WTC11 (cell line): ENCODE measurements at regions not wholly inside any gene's neighbourhood (a gene's known extent, or its start where the extent isn't known, plus 50 kb on each side); places are given as distances from the start of the nearest gene placed in this dataset.

Source experiments
- FOXK1 ChIP-seq: sonication (generic); formaldehyde crosslinking; IDR thresholded peaks from 2 replicates; pipeline ENCODE4 v1.8.0; 2022; ENCODE audit warnings: mild to moderate bottlenecking, moderate library complexity, missing genetic modification reagents
- ZNF121 ChIP-seq: sonication (generic); formaldehyde crosslinking; IDR thresholded peaks from 2 replicates; pipeline ENCODE4 v1.8.0; 2023; ENCODE audit warnings: missing genetic modification reagents
- TF ChIP-seq, protein P1 (sequence below): fragments of 200-600 bp; IDR thresholded peaks from 2 replicates; pipeline ENCODE4 v1.8.0; 2022; ENCODE audit warnings: antibody characterized with exemption
- TF ChIP-seq, protein P2 (sequence below): sonication (generic); formaldehyde crosslinking; IDR thresholded peaks from 2 replicates; pipeline ENCODE4 v1.8.1; 2023; ENCODE audit warnings: mild to moderate bottlenecking, missing genetic modification reagents, moderate library complexity

DNA sequence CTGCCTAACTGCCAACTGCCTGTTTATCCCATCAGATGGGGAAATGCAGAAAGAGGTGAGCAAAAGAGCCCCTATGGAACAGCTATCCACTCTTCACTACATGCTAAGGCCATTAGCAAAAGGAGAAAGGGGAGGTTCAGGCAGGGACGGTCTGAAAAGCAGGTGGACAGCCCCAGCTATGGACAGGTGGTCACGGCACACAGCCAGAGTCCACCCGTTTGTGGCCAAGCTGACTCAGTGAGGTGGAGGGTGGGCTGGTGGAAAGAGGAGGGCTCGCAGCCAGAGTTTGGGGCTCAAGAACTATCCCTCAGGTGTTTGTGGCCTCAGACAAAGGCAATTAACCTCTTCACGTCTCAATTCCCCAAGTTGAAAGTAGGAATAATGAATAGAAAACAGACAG is 148.9 kb upstream of the UBE2E1 start:
- TF ChIP-seq, protein P1, sequence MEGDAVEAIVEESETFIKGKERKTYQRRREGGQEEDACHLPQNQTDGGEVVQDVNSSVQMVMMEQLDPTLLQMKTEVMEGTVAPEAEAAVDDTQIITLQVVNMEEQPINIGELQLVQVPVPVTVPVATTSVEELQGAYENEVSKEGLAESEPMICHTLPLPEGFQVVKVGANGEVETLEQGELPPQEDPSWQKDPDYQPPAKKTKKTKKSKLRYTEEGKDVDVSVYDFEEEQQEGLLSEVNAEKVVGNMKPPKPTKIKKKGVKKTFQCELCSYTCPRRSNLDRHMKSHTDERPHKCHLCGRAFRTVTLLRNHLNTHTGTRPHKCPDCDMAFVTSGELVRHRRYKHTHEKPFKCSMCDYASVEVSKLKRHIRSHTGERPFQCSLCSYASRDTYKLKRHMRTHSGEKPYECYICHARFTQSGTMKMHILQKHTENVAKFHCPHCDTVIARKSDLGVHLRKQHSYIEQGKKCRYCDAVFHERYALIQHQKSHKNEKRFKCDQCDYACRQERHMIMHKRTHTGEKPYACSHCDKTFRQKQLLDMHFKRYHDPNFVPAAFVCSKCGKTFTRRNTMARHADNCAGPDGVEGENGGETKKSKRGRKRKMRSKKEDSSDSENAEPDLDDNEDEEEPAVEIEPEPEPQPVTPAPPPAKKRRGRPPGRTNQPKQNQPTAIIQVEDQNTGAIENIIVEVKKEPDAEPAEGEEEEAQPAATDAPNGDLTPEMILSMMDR: no peak
- TF ChIP-seq FOXK1 (CRISPR knock-in tag) (no peak), ZNF121 (CRISPR knock-in tag) (no peak)
- TF ChIP-seq, protein P2, sequence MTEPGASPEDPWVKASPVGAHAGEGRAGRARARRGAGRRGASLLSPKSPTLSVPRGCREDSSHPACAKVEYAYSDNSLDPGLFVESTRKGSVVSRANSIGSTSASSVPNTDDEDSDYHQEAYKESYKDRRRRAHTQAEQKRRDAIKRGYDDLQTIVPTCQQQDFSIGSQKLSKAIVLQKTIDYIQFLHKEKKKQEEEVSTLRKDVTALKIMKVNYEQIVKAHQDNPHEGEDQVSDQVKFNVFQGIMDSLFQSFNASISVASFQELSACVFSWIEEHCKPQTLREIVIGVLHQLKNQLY (CRISPR knock-in tag): no peak
